ENCODE measurements at regions not wholly inside any gene's neighbourhood (a gene's known extent, or its start where the extent isn't known, plus 50 kb on each side); places are given as distances from the start of the nearest gene placed in this dataset.

GRCh38 chr10:33820531-33820930 is 486.1 kb upstream of the NRP1 start:
- DNase-seq (ENCODE audit: low read depth in 4 of 4, low spot score in 2 of 4) = no peak

- no peak for DNase-seq (ENCODE audit: low read depth in 4 of 4, low spot score in 2 of 4)
These were observed 484.7 kb upstream of the NRP1 start for GRCh38 chr10:33819206-33819605.

- no peak for DNase-seq (ENCODE audit: low read depth in 4 of 4, low spot score in 2 of 4)
These were observed 483.9 kb upstream of the NRP1 start for GRCh38 chr10:33818343-33818742.

GRCh38 chr10:33817605-33818004 is 483.1 kb upstream of the NRP1 start:
- DNase-seq (ENCODE audit: low read depth in 4 of 4, low spot score in 2 of 4) = no peak

- no peak for DNase-seq (ENCODE audit: low read depth in 4 of 4, low spot score in 2 of 4)
These were observed 481.3 kb upstream of the NRP1 start for GRCh38 chr10:33815776-33816175.

GRCh38 chr10:33813871-33814270 is 479.4 kb upstream of the NRP1 start:
- DNase-seq (ENCODE audit: low read depth in 4 of 4, low spot score in 2 of 4) = no peak

GRCh38 chr10:33813415-33813814 is 478.9 kb upstream of the NRP1 start:
- DNase-seq (ENCODE audit: low read depth in 4 of 4, low spot score in 2 of 4) = no peak

- DNase-seq (ENCODE audit: low read depth in 4 of 4, low spot score in 2 of 4) = no peak
These were observed 478.1 kb upstream of the NRP1 start for GRCh38 chr10:33812586-33812985.

- no peak for DNase-seq (ENCODE audit: low read depth in 4 of 4, low spot score in 2 of 4)
These were observed 476.5 kb upstream of the NRP1 start for GRCh38 chr10:33810986-33811385.

GRCh38 chr10:33809732-33810131 is 475.3 kb upstream of the NRP1 start:
- no peak for DNase-seq (ENCODE audit: low read depth in 4 of 4, low spot score in 2 of 4)

GRCh38 chr10:33808475-33808874 is 474.0 kb upstream of the NRP1 start:
- no peak for DNase-seq (ENCODE audit: low read depth in 4 of 4, low spot score in 2 of 4)

GRCh38 chr10:33807531-33808359 is 473.3 kb upstream of the NRP1 start:
- no peak for DNase-seq (ENCODE audit: low read depth in 4 of 4, low spot score in 2 of 4)

GRCh38 chr10:33805831-33806230 is 471.4 kb upstream of the NRP1 start:
- no peak for DNase-seq (ENCODE audit: low read depth in 4 of 4, low spot score in 2 of 4)

- DNase-seq (ENCODE audit: low read depth in 4 of 4, low spot score in 2 of 4) = peak in 3 of 4 donors; percentile 65 to 73 (median 72)
These were observed 470.1 kb upstream of the NRP1 start for GRCh38 chr10:33804584-33804983.

GRCh38 chr10:33803248-33803647 is 468.8 kb upstream of the NRP1 start:
- DNase-seq (ENCODE audit: low read depth in 4 of 4, low spot score in 2 of 4) = no peak

- no peak for DNase-seq (ENCODE audit: low read depth in 4 of 4, low spot score in 2 of 4)
These were observed 468.1 kb upstream of the NRP1 start for GRCh38 chr10:33802566-33802965.

GRCh38 chr10:33801705-33802104 is 467.2 kb upstream of the NRP1 start:
- DNase-seq (ENCODE audit: low read depth in 4 of 4, low spot score in 2 of 4) = no peak

GRCh38 chr10:33800986-33801385 is 466.5 kb upstream of the NRP1 start:
- DNase-seq (ENCODE audit: low read depth in 4 of 4, low spot score in 2 of 4) = no peak

- DNase-seq (ENCODE audit: low read depth in 4 of 4, low spot score in 2 of 4) = no peak
These were observed 466.1 kb upstream of the NRP1 start for GRCh38 chr10:33800545-33800944.

- no peak for DNase-seq (ENCODE audit: low read depth in 4 of 4, low spot score in 2 of 4)
These were observed 465.5 kb upstream of the NRP1 start for GRCh38 chr10:33799944-33800323.

GRCh38 chr10:33799281-33799943 is 464.9 kb upstream of the NRP1 start:
- no peak for DNase-seq (ENCODE audit: low read depth in 4 of 4, low spot score in 2 of 4)

GRCh38 chr10:33798754-33799153 is 464.3 kb upstream of the NRP1 start:
- no peak for DNase-seq (ENCODE audit: low read depth in 4 of 4, low spot score in 2 of 4)

All from left renal cortex interstitium (tissue), 4 donors.